Lower leg skin (tissue), 3 donors: ENCODE measurements at regions not wholly inside any gene's neighbourhood (a gene's known extent, or its start where the extent isn't known, plus 50 kb on each side); places are given as distances from the start of the nearest gene placed in this dataset.

Experiments used
- POLR2A ChIP-seq, 2 donors: fragments of 450-650 bp; IDR thresholded peaks; one replicate each; pipeline ENCODE4 v1.6.1; 2016 to 2017; ENCODE audit warnings: antibody characterized with exemption in 2 of 2, mild to moderate bottlenecking in 1 of 2, moderate library complexity in 1 of 2
- TF ChIP-seq, protein P1 (sequence below), 3 donors: fragments of 450-650 bp; IDR thresholded peaks; one replicate each; pipeline ENCODE4 v1.5.1; 2016; ENCODE audit warnings: antibody characterized with exemption in 3 of 3, mild to moderate bottlenecking in 3 of 3, moderate library complexity in 2 of 3

DNA sequence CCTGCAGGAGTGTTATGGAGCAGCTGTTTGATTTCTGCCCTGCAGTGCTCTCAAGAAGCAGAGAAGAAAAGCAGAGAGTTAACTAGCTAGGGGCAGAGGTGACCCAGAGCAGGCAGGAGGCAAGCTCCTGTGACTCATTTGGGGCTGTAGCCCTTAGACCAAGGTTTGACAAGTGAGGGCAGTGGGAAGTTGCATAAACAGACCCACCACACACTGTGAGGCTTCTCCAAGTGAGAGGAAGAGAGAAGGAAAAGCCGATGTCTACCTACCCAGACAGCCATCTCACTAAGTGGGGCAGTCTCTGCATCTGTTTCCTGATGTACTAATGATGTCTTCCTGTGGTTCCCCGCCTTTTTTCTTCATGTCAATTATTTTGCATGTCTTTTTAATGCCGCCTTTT, 159.9 kb upstream of the NR5A2 start:
- TF ChIP-seq, protein P1, sequence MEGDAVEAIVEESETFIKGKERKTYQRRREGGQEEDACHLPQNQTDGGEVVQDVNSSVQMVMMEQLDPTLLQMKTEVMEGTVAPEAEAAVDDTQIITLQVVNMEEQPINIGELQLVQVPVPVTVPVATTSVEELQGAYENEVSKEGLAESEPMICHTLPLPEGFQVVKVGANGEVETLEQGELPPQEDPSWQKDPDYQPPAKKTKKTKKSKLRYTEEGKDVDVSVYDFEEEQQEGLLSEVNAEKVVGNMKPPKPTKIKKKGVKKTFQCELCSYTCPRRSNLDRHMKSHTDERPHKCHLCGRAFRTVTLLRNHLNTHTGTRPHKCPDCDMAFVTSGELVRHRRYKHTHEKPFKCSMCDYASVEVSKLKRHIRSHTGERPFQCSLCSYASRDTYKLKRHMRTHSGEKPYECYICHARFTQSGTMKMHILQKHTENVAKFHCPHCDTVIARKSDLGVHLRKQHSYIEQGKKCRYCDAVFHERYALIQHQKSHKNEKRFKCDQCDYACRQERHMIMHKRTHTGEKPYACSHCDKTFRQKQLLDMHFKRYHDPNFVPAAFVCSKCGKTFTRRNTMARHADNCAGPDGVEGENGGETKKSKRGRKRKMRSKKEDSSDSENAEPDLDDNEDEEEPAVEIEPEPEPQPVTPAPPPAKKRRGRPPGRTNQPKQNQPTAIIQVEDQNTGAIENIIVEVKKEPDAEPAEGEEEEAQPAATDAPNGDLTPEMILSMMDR (IDR thresholded peaks at IDR 0.05) = no peak
- TF ChIP-seq POLR2A (IDR thresholded peaks at IDR 0.05) = no peak
